VCaP (cell line): ENCODE measurements at regions not wholly inside any gene's neighbourhood (a gene's known extent, or its start where the extent isn't known, plus 50 kb on each side); places are given as distances from the start of the nearest gene placed in this dataset.

Experiments used
- H3K27ac ChIP-seq: fragments of 450-650 bp; 2 replicates; pipeline ENCODE4 v1.5.1; 2017
- CTCF ChIP-seq: fragments of 450-650 bp; conservative IDR thresholded peaks from 2 replicates; pipeline ENCODE4 v1.5.1; 2017; ENCODE audit warnings: mild to moderate bottlenecking, moderate library complexity

- H3K27ac ChIP-seq: no peak overlapping the region
- TF ChIP-seq CTCF: no peak
These were observed 258.8 kb downstream of the RPS24 start for GRCh38 chr10:78292250-78292981.

- H3K27ac ChIP-seq: no peak overlapping the region
- no peak for TF ChIP-seq CTCF
These were observed 259.6 kb downstream of the RPS24 start for GRCh38 chr10:78292982-78293865.

GRCh38 chr10:78295242-78295641 is 261.6 kb downstream of the RPS24 start:
- no peak for TF ChIP-seq CTCF
- H3K27ac ChIP-seq: no peak overlapping the region

- H3K27ac ChIP-seq: no peak overlapping the region
- no peak for TF ChIP-seq CTCF
These were observed 263.1 kb downstream of the RPS24 start for GRCh38 chr10:78296785-78297184.

- H3K27ac ChIP-seq: no peak overlapping the region
- no peak for TF ChIP-seq CTCF
These were observed 264.3 kb downstream of the RPS24 start for GRCh38 chr10:78297997-78298396.

GRCh38 chr10:78298835-78299234 is 265.2 kb downstream of the RPS24 start:
- no peak overlapping the region for H3K27ac ChIP-seq
- no peak for TF ChIP-seq CTCF

- no peak overlapping the region for H3K27ac ChIP-seq
These were observed 266.3 kb downstream of the RPS24 start for GRCh38 chr10:78299851-78300468.

More at GRCh38 chr10:78299851-78300468, 266.3 kb downstream of the RPS24 start:
- no peak for TF ChIP-seq CTCF
